Keratinocyte (primary cell): ENCODE measurements at regions not wholly inside any gene's neighbourhood (a gene's known extent, or its start where the extent isn't known, plus 50 kb on each side); places are given as distances from the start of the nearest gene placed in this dataset.

Experiments
- DNase-seq: peaks from one replicate; pipeline ENCODE4 v3.0.0-alpha.2; 2011; ENCODE audit warnings: low read depth, missing footprints, low spot score
- FAIRE-seq: peaks from 2 replicates; lab custom pipeline; 2011; peaks lifted over from hg19 to GRCh38; lab: Jason Lieb, UNC
- H2AFZ ChIP-seq: 2 replicates; pipeline ENCODE4 v1.6.0; 2012; ENCODE audit warnings: low read length, control low read depth, inconsistent platforms; ENCODE audit not compliant: control insufficient read depth
- H3K27ac ChIP-seq: 2 replicates; pipeline ENCODE4 v1.5.1; 2011; ENCODE audit warnings: low read length; ENCODE audit not compliant: control insufficient read depth, insufficient read depth
- H3K27me3 ChIP-seq: 3 replicates; pipeline ENCODE4 v1.6.0; 2011; ENCODE audit warnings: low read length; ENCODE audit not compliant: control insufficient read depth, insufficient read depth; ENCODE audit errors: extremely low read depth
- H3K36me3 ChIP-seq, 2 experiments: 2 replicates in 1 of 2; 3 replicates in 1 of 2; pipeline ENCODE4 v1.5.1; 2011; ENCODE audit warnings: low read length in 2 of 2, mild to moderate bottlenecking in 1 of 2; ENCODE audit not compliant: control insufficient read depth in 2 of 2, insufficient read depth in 2 of 2; ENCODE audit errors: extremely low read depth in 1 of 2
- H3K4me1 ChIP-seq: 3 replicates; pipeline ENCODE4 v1.5.1; 2011; ENCODE audit warnings: low read length; ENCODE audit not compliant: control insufficient read depth, insufficient read depth; ENCODE audit errors: extremely low read depth
- H3K4me2 ChIP-seq: 3 replicates; pipeline ENCODE4 v1.6.0; 2011; ENCODE audit warnings: low read depth, low read length; ENCODE audit not compliant: control insufficient read depth, insufficient read depth; ENCODE audit errors: extremely low read depth
- H3K4me3 ChIP-seq, 3 experiments: fragments of 200-600 bp in 1 of 3; sonication (generic) in 1 of 3; 2 replicates in 2 of 3; 3 replicates in 1 of 3; pipeline ENCODE4 v1.5.1; 2011 to 2016; ENCODE audit warnings: low read length in 3 of 3, mild to moderate bottlenecking in 3 of 3, control low read depth in 2 of 3, inconsistent platforms in 1 of 3, low read depth in 1 of 3, mixed read lengths in 1 of 3, mixed run types in 1 of 3, moderate library complexity in 1 of 3; ENCODE audit not compliant: control insufficient read depth in 2 of 3, insufficient read depth in 2 of 3; ENCODE audit errors: extremely low read depth in 1 of 3
- H3K79me2 ChIP-seq: 2 replicates; pipeline ENCODE4 v1.6.0; 2012; ENCODE audit warnings: low read length; ENCODE audit not compliant: control insufficient read depth, insufficient read depth
- H3K9ac ChIP-seq: 3 replicates; pipeline ENCODE4 v1.6.0; 2011; ENCODE audit warnings: low read length; ENCODE audit not compliant: control insufficient read depth, insufficient read depth; ENCODE audit errors: extremely low read depth
- H3K9me1 ChIP-seq: 3 replicates; pipeline ENCODE4 v1.6.0; 2011; ENCODE audit warnings: low read length; ENCODE audit not compliant: control insufficient read depth, insufficient read depth; ENCODE audit errors: extremely low read depth
- H3K9me3 ChIP-seq: 2 replicates; pipeline ENCODE4 v1.5.1; 2012; ENCODE audit warnings: low read depth, low read length; ENCODE audit not compliant: control insufficient read depth
- H4K20me1 ChIP-seq: 3 replicates; pipeline ENCODE4 v1.6.0; 2011; ENCODE audit warnings: low read length; ENCODE audit not compliant: control insufficient read depth, insufficient read depth; ENCODE audit errors: extremely low read depth
- CTCF ChIP-seq, 3 experiments: IDR thresholded peaks in 1 of 3; conservative IDR thresholded peaks in 1 of 3; optimal IDR thresholded peaks in 1 of 3; 2 replicates in 2 of 3; 3 replicates in 1 of 3; pipeline versions ENCODE3 to v1.5.1; 2011; ENCODE audit warnings: low read length in 3 of 3, mild to moderate bottlenecking in 3 of 3, moderate library complexity in 2 of 3, control low read depth in 1 of 3, inconsistent platforms in 1 of 3; ENCODE audit not compliant: insufficient read depth in 2 of 3; ENCODE audit errors: extremely low read depth in 1 of 3
- EZH2 ChIP-seq: IDR thresholded peaks from one replicate; pipeline ENCODE4 v1.6.1; 2012; ENCODE audit warnings: inconsistent platforms, mild to moderate bottlenecking, low read length, moderate library complexity
- dilution Hi-C: fragments of 300-500 bp; cut with MboI; formaldehyde crosslinking; loops from one replicate; pipeline ENCODE4 v1.7.0; 2020; ENCODE audit warnings: low sequenced_read_pairs; ENCODE audit not compliant: extremely low pct_ligation_motif_present

GRCh38 chr4:100306018-100306417 is 115.8 kb upstream of the DDIT4L start:
- H3K36me3 ChIP-seq = no peaks in the 10 kb centered on the region
- dilution Hi-C loops = no loop called here
- no peak overlapping the region for H3K9ac ChIP-seq
- H3K79me2 ChIP-seq = no peaks in the 10 kb centered on the region
- H2AFZ ChIP-seq = no peak overlapping the region
- FAIRE-seq = peak; percentile 52
- H3K9me1 ChIP-seq = no peaks in the 10 kb centered on the region
- no peak overlapping the region for H3K27ac ChIP-seq
- H3K4me2 ChIP-seq = no peak overlapping the region
- no peak overlapping the region for H3K4me3 ChIP-seq
- H3K27me3 ChIP-seq = no peaks in the 10 kb centered on the region
- no peaks in the 10 kb centered on the region for H3K9me3 ChIP-seq
- DNase-seq = no peak
- no peaks in the 10 kb centered on the region for H4K20me1 ChIP-seq
- no peaks in the 10 kb centered on the region for H3K4me1 ChIP-seq
- no peak for TF ChIP-seq CTCF (optimal IDR thresholded peaks at IDR 0.05 in 1 of 3, IDR thresholded peaks at IDR 0.05 in 1 of 3, conservative IDR thresholded peaks at IDR 0.05 in 1 of 3; ENCODE audit: extremely low read depth in 1 of 3, insufficient read depth in 2 of 3, low read length in 3 of 3)
- TF ChIP-seq EZH2 = no peak

GRCh38 chr4:100302061-100303026 is 112.1 kb upstream of the DDIT4L start:
- Histone ChIP-seq H3K9me3 (no peaks in the 10 kb centered on the region), H3K27ac (no peak overlapping the region), H3K9ac (no peak overlapping the region), H3K9me1 (no peaks in the 10 kb centered on the region), H3K4me2 (no peak overlapping the region), H3K27me3 (no peaks in the 10 kb centered on the region), H3K36me3 (no peaks in the 10 kb centered on the region), H4K20me1 (no peaks in the 10 kb centered on the region), H3K4me3 (no peak overlapping the region), H2AFZ (no peak overlapping the region), H3K4me1 (peaks cover 4% of the 10 kb centered on the region), H3K79me2 (no peaks in the 10 kb centered on the region)
- DNase-seq (no peak), FAIRE-seq (no peak)
- no peak for TF ChIP-seq CTCF (optimal IDR thresholded peaks at IDR 0.05 in 1 of 3, IDR thresholded peaks at IDR 0.05 in 1 of 3, conservative IDR thresholded peaks at IDR 0.05 in 1 of 3; ENCODE audit: extremely low read depth in 1 of 3, insufficient read depth in 2 of 3, low read length in 3 of 3)
- no peak for TF ChIP-seq EZH2
- dilution Hi-C loops = no loop called here
